ENCODE measurements at regions not wholly inside any gene's neighbourhood (a gene's known extent, or its start where the extent isn't known, plus 50 kb on each side); places are given as distances from the start of the nearest gene placed in this dataset.

- ATAC-seq (no peak), DNase-seq (no peak)
- no peaks in the 10 kb centered on the region for H3K27me3 ChIP-seq (ENCODE audit: control insufficient read depth in 2 of 2, insufficient read depth in 2 of 2, low read length in 2 of 2)
- Mint-ChIP-seq H3K9me3 (peaks cover 0 to 18% (median 4%) of the 10 kb centered on the region in 11 donors), H3K4me1 (no peaks in the 10 kb centered on the region), H3K36me3 (no peaks in the 10 kb centered on the region), H3K27me3 (no peaks in the 10 kb centered on the region), H3K4me3 (no peak overlapping the region), H3K27ac (no peak overlapping the region)
- intact Hi-C loops (cut with micrococcal nuclease): no loop called here
- ChIA-PET CTCF (no interaction called here), POLR2A (no interaction called here)
- no peaks in the 10 kb centered on the region for H3K36me3 ChIP-seq (ENCODE audit: control insufficient read depth in 2 of 3, insufficient read depth in 3 of 3, low read length in 3 of 3)
- no peak overlapping the region for H3K4me3 ChIP-seq (ENCODE audit: low read length)
- H3K4me1 ChIP-seq (ENCODE audit: control insufficient read depth in 2 of 2, insufficient read depth in 2 of 2, low read length in 2 of 2): no peaks in the 10 kb centered on the region
- no peaks in the 10 kb centered on the region for H3K9me3 ChIP-seq (ENCODE audit: control insufficient read depth in 2 of 3, low read length in 3 of 3)
- H3K27ac ChIP-seq (ENCODE audit: low read depth, low read length): no peak overlapping the region
Observed at GRCh38 chr13:57491318-57491717, 140.2 kb upstream of the PCDH17 start.

- intact Hi-C loops (cut with micrococcal nuclease): no loop called here
- POLR2A ChIA-PET: no interaction called here
- no peak overlapping the region for H3K4me3 ChIP-seq (ENCODE audit: low read length)
Observed at GRCh38 chr13:57507752-57508463, 123.6 kb upstream of the PCDH17 start.

GRCh38 chr13:57511603-57512002 lies 119.9 kb upstream of the PCDH17 start:
- Mint-ChIP-seq H3K27ac (no peak overlapping the region), H3K36me3 (no peaks in the 10 kb centered on the region), H3K9me3 (peaks cover 0 to 11% (median 5%) of the 10 kb centered on the region in 11 donors), H3K4me1 (no peaks in the 10 kb centered on the region), H3K4me3 (no peak overlapping the region), H3K27me3 (no peaks in the 10 kb centered on the region)
- Histone ChIP-seq H3K9me3 (ENCODE audit: control insufficient read depth in 2 of 3, low read length in 3 of 3) (no peaks in the 10 kb centered on the region), H3K4me3 (ENCODE audit: low read length) (no peak overlapping the region), H3K27ac (ENCODE audit: low read depth, low read length) (no peak overlapping the region), H3K36me3 (ENCODE audit: control insufficient read depth in 2 of 3, insufficient read depth in 3 of 3, low read length in 3 of 3) (no peaks in the 10 kb centered on the region), H3K4me1 (ENCODE audit: control insufficient read depth in 2 of 2, insufficient read depth in 2 of 2, low read length in 2 of 2) (no peaks in the 10 kb centered on the region), H3K27me3 (ENCODE audit: control insufficient read depth in 2 of 2, insufficient read depth in 2 of 2, low read length in 2 of 2) (no peaks in the 10 kb centered on the region)
- intact Hi-C loops (cut with micrococcal nuclease): no loop called here
- ATAC-seq: no peak
- ChIA-PET POLR2A (no interaction called here), CTCF (no interaction called here)
- DNase-seq: no peak

More at GRCh38 chr13:57507752-57508463, 123.6 kb upstream of the PCDH17 start:
- Histone ChIP-seq H3K4me1 (ENCODE audit: control insufficient read depth in 2 of 2, insufficient read depth in 2 of 2, low read length in 2 of 2) (no peaks in the 10 kb centered on the region), H3K9me3 (ENCODE audit: control insufficient read depth in 2 of 3, low read length in 3 of 3) (no peaks in the 10 kb centered on the region), H3K27ac (ENCODE audit: low read depth, low read length) (no peak overlapping the region), H3K27me3 (ENCODE audit: control insufficient read depth in 2 of 2, insufficient read depth in 2 of 2, low read length in 2 of 2) (no peaks in the 10 kb centered on the region), H3K36me3 (ENCODE audit: control insufficient read depth in 2 of 3, insufficient read depth in 3 of 3, low read length in 3 of 3) (no peaks in the 10 kb centered on the region)
- peaks cover 0 to 17% (median 7%) of the 10 kb centered on the region in 11 donors for H3K9me3 Mint-ChIP-seq
- CTCF ChIA-PET: no interaction called here
- H3K36me3 Mint-ChIP-seq: no peaks in the 10 kb centered on the region
- no peak overlapping the region for H3K4me3 Mint-ChIP-seq
- H3K4me1 Mint-ChIP-seq: no peaks in the 10 kb centered on the region
- no peaks in the 10 kb centered on the region for H3K27me3 Mint-ChIP-seq
- ATAC-seq (no peak), DNase-seq (no peak)
- no peak overlapping the region for H3K27ac Mint-ChIP-seq

- intact Hi-C loops (cut with micrococcal nuclease): no loop called here
- H3K4me3 ChIP-seq (ENCODE audit: low read length): no peak overlapping the region
- ChIA-PET POLR2A (no interaction called here), CTCF (no interaction called here)
- DNase-seq (no peak), ATAC-seq (no peak)
- Mint-ChIP-seq H3K27ac (no peak overlapping the region), H3K27me3 (no peaks in the 10 kb centered on the region), H3K36me3 (no peaks in the 10 kb centered on the region), H3K4me3 (no peak overlapping the region), H3K9me3 (peaks cover 0 to 19% (median 11%) of the 10 kb centered on the region in 11 donors), H3K4me1 (no peaks in the 10 kb centered on the region)
- no peaks in the 10 kb centered on the region for H3K27me3 ChIP-seq (ENCODE audit: control insufficient read depth in 2 of 2, insufficient read depth in 2 of 2, low read length in 2 of 2)
- H3K4me1 ChIP-seq (ENCODE audit: control insufficient read depth in 2 of 2, insufficient read depth in 2 of 2, low read length in 2 of 2): no peaks in the 10 kb centered on the region
- no peaks in the 10 kb centered on the region for H3K36me3 ChIP-seq (ENCODE audit: control insufficient read depth in 2 of 3, insufficient read depth in 3 of 3, low read length in 3 of 3)
- no peak overlapping the region for H3K27ac ChIP-seq (ENCODE audit: low read depth, low read length)
- peaks cover 0 to 3% (median 3%) of the 10 kb centered on the region in 3 experiments for H3K9me3 ChIP-seq (ENCODE audit: control insufficient read depth in 2 of 3, low read length in 3 of 3)
Observed at GRCh38 chr13:57527114-57527735, 104.3 kb upstream of the PCDH17 start.

- H3K27me3 Mint-ChIP-seq: no peaks in the 10 kb centered on the region
- POLR2A ChIA-PET: no interaction called here
- Histone ChIP-seq H3K4me1 (ENCODE audit: control insufficient read depth in 2 of 2, insufficient read depth in 2 of 2, low read length in 2 of 2) (no peaks in the 10 kb centered on the region), H3K4me3 (ENCODE audit: low read length) (no peak overlapping the region), H3K36me3 (ENCODE audit: control insufficient read depth in 2 of 3, insufficient read depth in 3 of 3, low read length in 3 of 3) (no peaks in the 10 kb centered on the region), H3K27ac (ENCODE audit: low read depth, low read length) (no peak overlapping the region), H3K27me3 (ENCODE audit: control insufficient read depth in 2 of 2, insufficient read depth in 2 of 2, low read length in 2 of 2) (no peaks in the 10 kb centered on the region), H3K9me3 (ENCODE audit: control insufficient read depth in 2 of 3, low read length in 3 of 3) (peaks cover 0 to 3% (median 3%) of the 10 kb centered on the region in 3 experiments)
- intact Hi-C loops (cut with micrococcal nuclease): no loop called here
- ATAC-seq (no peak), DNase-seq (no peak)
- no peak overlapping the region for H3K27ac Mint-ChIP-seq
- no peaks in the 10 kb centered on the region for H3K4me1 Mint-ChIP-seq
- no peaks in the 10 kb centered on the region for H3K36me3 Mint-ChIP-seq
- CTCF ChIA-PET: no interaction called here
- H3K4me3 Mint-ChIP-seq: no peak overlapping the region
- H3K9me3 Mint-ChIP-seq: peaks cover 0 to 34% (median 10%) of the 10 kb centered on the region in 11 donors
Observed at GRCh38 chr13:57531256-57531655, 100.3 kb upstream of the PCDH17 start.

- no peak overlapping the region for H3K27ac ChIP-seq (ENCODE audit: low read depth, low read length)
- Mint-ChIP-seq H3K36me3 (no peaks in the 10 kb centered on the region), H3K27ac (no peak overlapping the region), H3K4me3 (no peak overlapping the region), H3K27me3 (no peaks in the 10 kb centered on the region), H3K9me3 (peaks cover 0 to 11% (median 3%) of the 10 kb centered on the region in 11 donors), H3K4me1 (no peaks in the 10 kb centered on the region)
- no peak overlapping the region for H3K4me3 ChIP-seq (ENCODE audit: low read length)
- no peaks in the 10 kb centered on the region for H3K9me3 ChIP-seq (ENCODE audit: control insufficient read depth in 2 of 3, low read length in 3 of 3)
- H3K27me3 ChIP-seq (ENCODE audit: control insufficient read depth in 2 of 2, insufficient read depth in 2 of 2, low read length in 2 of 2): no peaks in the 10 kb centered on the region
- ChIA-PET CTCF (no interaction called here), POLR2A (no interaction called here)
- no peaks in the 10 kb centered on the region for H3K4me1 ChIP-seq (ENCODE audit: control insufficient read depth in 2 of 2, insufficient read depth in 2 of 2, low read length in 2 of 2)
- no peaks in the 10 kb centered on the region for H3K36me3 ChIP-seq (ENCODE audit: control insufficient read depth in 2 of 3, insufficient read depth in 3 of 3, low read length in 3 of 3)
- DNase-seq (no peak), ATAC-seq (no peak)
- intact Hi-C loops (cut with micrococcal nuclease): no loop called here
Observed at GRCh38 chr13:57546942-57547341, 84.6 kb upstream of the PCDH17 start.

- H3K27ac Mint-ChIP-seq: no peak overlapping the region
- no peaks in the 10 kb centered on the region for H3K36me3 Mint-ChIP-seq
- ChIA-PET POLR2A (no interaction called here), CTCF (no interaction called here)
- no peak for ATAC-seq
- intact Hi-C loops (cut with micrococcal nuclease): no loop called here
- H3K27me3 ChIP-seq (ENCODE audit: control insufficient read depth in 2 of 2, insufficient read depth in 2 of 2, low read length in 2 of 2): no peaks in the 10 kb centered on the region
- no peak overlapping the region for H3K27ac ChIP-seq (ENCODE audit: low read depth, low read length)
- H3K4me3 ChIP-seq (ENCODE audit: low read length): no peak overlapping the region
- peaks cover 0 to 23% (median 7%) of the 10 kb centered on the region in 11 donors for H3K9me3 Mint-ChIP-seq
- no peaks in the 10 kb centered on the region for H3K4me1 Mint-ChIP-seq
- no peaks in the 10 kb centered on the region for H3K9me3 ChIP-seq (ENCODE audit: control insufficient read depth in 2 of 3, low read length in 3 of 3)
- no peak for DNase-seq
- no peaks in the 10 kb centered on the region for H3K27me3 Mint-ChIP-seq
- H3K4me3 Mint-ChIP-seq: no peak overlapping the region
- H3K4me1 ChIP-seq (ENCODE audit: control insufficient read depth in 2 of 2, insufficient read depth in 2 of 2, low read length in 2 of 2): no peaks in the 10 kb centered on the region
- H3K36me3 ChIP-seq (ENCODE audit: control insufficient read depth in 2 of 3, insufficient read depth in 3 of 3, low read length in 3 of 3): no peaks in the 10 kb centered on the region
Observed at GRCh38 chr13:57552437-57552836, 79.1 kb upstream of the PCDH17 start.

All from naive thymus-derived CD4-positive, alpha-beta T cell (primary cell).